T47D (cell line): ENCODE measurements at regions not wholly inside any gene's neighbourhood (a gene's known extent, or its start where the extent isn't known, plus 50 kb on each side); places are given as distances from the start of the nearest gene placed in this dataset.

Experiments
- DNase-seq, 2 experiments: peaks; one replicate each; pipeline versions ENCODE4 v3.0.0 to v3.0.0-alpha.2; 2011 to 2012; ENCODE audit warnings: low read depth in 1 of 2, low spot score in 1 of 2
- JUND ChIP-seq: IDR thresholded peaks from 2 replicates; pipeline ENCODE4 v1.6.1; 2012; ENCODE audit warnings: low read depth
- in situ Hi-C: cut with HindIII; loops from 2 replicates; pipeline ENCODE4 v1.10.0; 2016; ENCODE audit warnings: low sequenced_read_pairs, low pct_unique_long_range_greater_than_20kb

DNA sequence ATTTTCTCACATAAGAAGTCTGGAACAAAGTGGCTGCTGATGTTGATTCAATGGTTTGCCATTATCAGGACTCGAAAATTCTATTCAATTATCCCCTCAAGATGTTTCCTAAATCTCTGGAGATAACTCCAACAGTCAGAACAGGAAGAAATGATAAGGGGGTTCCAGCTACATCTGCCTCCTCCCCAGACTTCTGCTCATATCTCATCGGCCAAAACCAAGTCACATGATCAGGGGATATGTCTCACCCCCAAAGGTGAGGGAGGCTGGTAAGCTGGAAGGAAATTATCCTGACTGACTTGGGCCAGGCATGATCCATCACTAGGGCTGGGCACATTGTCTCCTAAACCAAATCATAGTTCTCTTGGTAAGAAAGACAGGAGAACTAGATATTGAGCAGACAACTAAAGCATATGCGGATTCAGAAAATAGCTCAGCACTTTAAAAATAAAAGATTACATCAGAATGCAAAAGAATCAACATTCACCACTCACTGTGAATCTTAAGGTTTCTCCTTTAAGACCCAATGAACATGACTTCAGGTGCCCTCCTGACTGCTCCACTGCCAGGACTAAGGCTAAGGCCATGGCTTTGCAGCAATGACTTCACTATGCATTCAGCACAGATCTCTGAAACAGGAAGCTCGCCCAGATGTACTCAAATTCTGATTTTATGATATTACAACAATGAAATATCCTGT lies 306.3 kb downstream of the ENC1 start:
- in situ Hi-C loops = no loop called here
- TF ChIP-seq JUND = no peak
- DNase-seq = no peak

- TF ChIP-seq JUND = no peak
- in situ Hi-C loops = no loop called here
- no peak for DNase-seq
Measured at GRCh38 chr5:74333430-74333829, 307.1 kb downstream of the ENC1 start.

GRCh38 chr5:74332682-74333081 lies 307.8 kb downstream of the ENC1 start:
- DNase-seq = no peak
- TF ChIP-seq JUND = no peak
- in situ Hi-C loops = no loop called here

DNA sequence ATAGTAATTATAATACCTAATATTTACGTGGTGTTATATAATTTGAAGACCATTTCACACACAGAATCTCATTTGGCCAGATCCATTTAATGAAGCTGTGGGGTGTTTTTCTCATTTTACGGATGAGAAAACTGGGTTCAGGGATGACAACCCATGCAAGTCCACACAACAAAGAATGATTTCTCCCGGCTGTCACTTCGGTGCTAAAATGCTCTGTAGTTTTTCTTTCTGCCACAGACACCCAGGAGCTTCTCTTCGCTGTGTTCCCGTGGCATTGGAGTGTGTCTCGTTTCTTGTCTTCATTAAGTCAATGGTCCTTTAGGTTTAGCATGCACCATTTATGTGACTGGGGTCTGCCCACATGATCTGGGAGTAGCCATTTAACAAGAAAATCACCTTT lies 308.5 kb downstream of the ENC1 start:
- in situ Hi-C loops = no loop called here
- TF ChIP-seq JUND = no peak
- DNase-seq = no peak

DNA sequence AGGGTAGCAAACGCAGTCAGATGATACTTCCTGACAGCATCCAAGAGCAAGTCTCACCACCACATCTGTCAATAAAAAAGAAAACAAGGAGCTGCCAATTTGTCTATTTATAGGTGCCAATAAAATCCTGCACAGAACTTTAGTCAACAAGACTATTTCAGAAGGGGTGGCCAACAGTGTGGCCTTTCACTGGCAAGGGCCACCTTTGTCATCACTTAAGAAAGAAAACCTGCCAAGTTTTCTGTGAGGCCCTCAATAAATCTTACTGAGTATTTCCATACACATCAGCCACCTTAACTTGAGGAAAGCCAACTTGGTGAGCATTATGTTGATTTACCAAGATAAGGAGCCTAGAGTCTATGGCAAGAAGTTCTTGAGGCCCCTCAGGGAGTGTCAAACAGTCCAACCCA lies 312.3 kb downstream of the ENC1 start:
- in situ Hi-C loops = no loop called here
- peak in 1 of 2 experiments; percentile 83 for DNase-seq
- TF ChIP-seq JUND = no peak

DNA sequence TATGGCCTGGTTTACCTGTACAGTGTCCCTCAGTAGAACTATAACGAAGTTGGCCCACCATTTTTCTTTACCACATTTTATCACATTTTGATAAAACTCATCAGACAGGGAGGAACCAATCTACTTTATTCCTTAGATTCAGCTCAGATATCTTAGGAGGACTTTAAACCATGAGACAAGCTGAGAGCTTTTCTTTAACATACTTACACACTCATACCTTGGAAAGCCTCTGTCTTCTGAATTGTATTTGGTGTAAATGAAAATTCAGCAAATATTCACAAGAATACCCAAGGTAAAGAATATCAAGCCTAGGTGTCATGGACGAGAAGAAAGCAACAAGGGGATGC lies 313.2 kb downstream of the ENC1 start:
- TF ChIP-seq JUND = no peak
- in situ Hi-C loops = no loop called here
- no peak for DNase-seq

DNA sequence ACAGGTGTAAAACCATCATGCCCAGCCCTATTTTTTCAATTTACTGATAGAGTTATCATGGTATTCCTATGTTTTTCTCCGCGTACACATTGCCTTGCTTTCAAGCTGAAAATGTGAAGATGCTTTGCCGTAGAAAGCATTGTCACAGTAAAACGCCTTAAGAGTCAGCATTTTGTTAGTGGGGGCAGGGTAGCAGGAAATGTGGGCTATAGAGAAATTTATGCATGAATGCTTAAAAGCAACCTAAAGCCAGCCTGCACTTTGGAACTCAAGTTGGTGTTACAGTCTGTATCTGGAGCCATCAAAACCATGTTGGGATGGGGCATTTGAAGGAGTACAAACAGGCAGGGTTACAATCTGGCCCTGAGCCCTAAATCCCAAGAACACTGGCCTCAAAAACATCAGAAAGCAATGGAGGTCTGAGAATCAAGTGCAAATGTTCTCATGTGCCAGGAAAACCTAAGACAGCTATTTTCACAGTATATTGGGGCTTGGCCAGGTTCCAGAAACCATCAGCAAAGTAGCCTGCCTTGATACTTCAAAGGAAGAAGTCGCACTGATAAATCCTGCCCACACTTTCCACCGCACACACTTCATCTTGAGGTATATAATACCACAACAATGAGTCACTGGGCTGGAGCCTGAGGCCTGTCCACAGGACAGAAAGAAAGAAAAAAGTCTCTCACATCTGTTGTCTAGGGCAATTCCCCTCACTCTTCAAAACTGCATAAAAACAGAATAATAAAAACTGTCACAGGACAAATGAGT lies 313.8 kb downstream of the ENC1 start:
- in situ Hi-C loops = no loop called here
- TF ChIP-seq JUND = no peak

DNA sequence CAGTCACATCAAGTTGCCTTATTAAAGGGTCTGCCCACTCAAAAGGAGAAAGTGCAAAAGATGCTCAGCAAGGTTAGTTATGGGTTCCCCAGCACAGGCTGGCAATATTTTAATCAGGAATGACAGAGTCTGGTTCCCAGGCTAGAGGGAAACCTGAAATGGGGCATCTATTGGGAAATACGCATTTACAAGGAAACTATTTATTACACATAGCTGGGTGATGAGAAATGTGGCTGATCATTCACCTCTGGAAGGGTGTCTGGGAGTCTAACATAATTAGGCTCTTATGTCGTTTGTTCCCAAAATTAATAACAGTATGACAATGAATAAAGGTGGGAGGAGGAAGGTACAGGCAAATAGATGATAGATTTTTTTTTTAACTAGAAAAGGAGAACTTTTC lies 314.7 kb downstream of the ENC1 start:
- in situ Hi-C loops = no loop called here
- no peak for DNase-seq

More for the DNA sequence above, 313.8 kb downstream of the ENC1 start:
- peak in 1 of 2 experiments; percentile 37 for DNase-seq

GRCh38 chr5:74324556-74324955 lies 316.0 kb downstream of the ENC1 start:
- no peak for TF ChIP-seq JUND
- in situ Hi-C loops = no loop called here
- no peak for DNase-seq

More for the DNA sequence above, 314.7 kb downstream of the ENC1 start:
- no peak for TF ChIP-seq JUND

- in situ Hi-C loops = no loop called here
- no peak for TF ChIP-seq JUND
Measured at GRCh38 chr5:74322944-74323343, 317.6 kb downstream of the ENC1 start.

GRCh38 chr5:74322191-74322590 lies 318.3 kb downstream of the ENC1 start:
- in situ Hi-C loops = no loop called here
- no peak for TF ChIP-seq JUND
- no peak for DNase-seq

More at GRCh38 chr5:74322944-74323343, 317.6 kb downstream of the ENC1 start:
- DNase-seq = no peak

DNA sequence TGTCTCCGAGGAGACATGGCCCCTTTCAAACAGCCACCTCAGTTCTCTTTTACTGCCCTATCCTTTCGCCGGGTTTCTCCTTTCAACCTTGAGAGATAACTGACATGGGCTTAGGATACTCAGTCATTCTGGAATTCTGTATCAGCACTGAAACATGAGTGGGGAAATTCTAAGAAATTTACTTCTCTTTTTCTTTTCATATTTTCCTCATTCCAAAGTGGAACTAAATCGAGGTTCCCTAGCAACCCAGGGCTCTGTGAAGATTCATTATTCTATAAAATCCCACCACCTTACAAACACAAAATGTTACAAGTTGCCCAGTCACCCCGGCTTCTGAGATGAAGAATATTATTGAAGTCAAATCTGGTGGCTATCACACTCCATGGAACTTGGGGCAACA lies 319.2 kb downstream of the ENC1 start:
- no peak for TF ChIP-seq JUND
- no peak for DNase-seq
- in situ Hi-C loops = no loop called here

DNA sequence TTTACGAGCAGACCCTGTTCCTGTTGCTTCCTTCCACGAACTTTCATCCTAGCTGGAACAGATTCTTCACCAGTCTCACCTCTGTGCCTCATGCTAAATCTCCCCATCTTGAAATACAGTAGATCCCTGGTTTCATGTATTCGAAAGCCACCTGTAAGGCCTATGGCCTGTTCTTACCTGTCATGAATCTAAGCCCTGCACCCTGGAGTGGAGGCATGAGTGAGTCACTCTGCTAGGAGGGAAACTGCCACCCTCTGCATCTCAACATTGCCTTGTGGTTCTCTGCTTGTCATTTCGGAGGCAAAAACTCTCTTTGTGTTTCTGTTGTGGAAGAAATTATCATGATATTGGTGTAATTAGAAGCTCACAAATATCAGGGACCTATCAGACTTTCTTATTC lies 320.0 kb downstream of the ENC1 start:
- DNase-seq = no peak
- no peak for TF ChIP-seq JUND
- in situ Hi-C loops = no loop called here
